Testis (tissue), 2 donors: ENCODE measurements at regions not wholly inside any gene's neighbourhood (a gene's known extent, or its start where the extent isn't known, plus 50 kb on each side); places are given as distances from the start of the nearest gene placed in this dataset.
A peak's percentile ranks its signal among the peaks of the same experiment; 100 is the strongest.

Experiments used
- DNase-seq: peaks from one replicate; pipeline ENCODE4 v3.0.0-alpha.2; 2019
- H3K27ac ChIP-seq, 2 donors: fragments of 200-600 bp; sonication (generic); one replicate each; pipeline ENCODE4 v1.5.1; 2019
- H3K27me3 ChIP-seq: fragments of 200-600 bp; sonication (generic); one replicate; pipeline ENCODE4 v1.5.1; 2019
- H3K36me3 ChIP-seq: fragments of 200-600 bp; sonication (generic); one replicate; pipeline ENCODE4 v1.5.1; 2017; ENCODE audit warnings: low read depth; ENCODE audit errors: missing control alignments
- H3K4me1 ChIP-seq: fragments of 200-600 bp; sonication (generic); one replicate; pipeline ENCODE4 v1.5.1; 2019
- H3K4me3 ChIP-seq, 2 donors: fragments of 200-600 bp; sonication (generic); one replicate each; pipeline ENCODE4 v1.5.1; 2017 to 2019
- H3K9me3 ChIP-seq: fragments of 200-600 bp; sonication (generic); one replicate; pipeline ENCODE4 v1.5.1; 2017
- POLR2A ChIP-seq: fragments of 450-650 bp; IDR thresholded peaks from one replicate; pipeline ENCODE4 v1.6.1; 2017; ENCODE audit warnings: antibody characterized with exemption, mild to moderate bottlenecking, moderate library complexity
- WGBS, 2 donors: methylation state at CpG; one replicate each; pipeline ENCODE4 v1.1.5; 2018; 5-methylcytosine and 5-hydroxymethylcytosine counted together
- intact Hi-C: fragments of 100-400 bp; cut with DNase I; formaldehyde crosslinking; loops from one replicate; pipeline ENCODE4 v1.15.1; 2023; ENCODE audit warnings: low total_unique reads
- TF ChIP-seq, protein P1 (sequence below), 3 experiments: fragments of 450-650 bp in 2 of 3; fragments of 200-600 bp in 1 of 3; sonication (generic) in 1 of 3; IDR thresholded peaks; one replicate each; pipeline ENCODE4 v1.5.1; 2016 to 2019; ENCODE audit warnings: antibody characterized with exemption in 3 of 3, mild to moderate bottlenecking in 2 of 3, moderate library complexity in 1 of 3

DNA sequence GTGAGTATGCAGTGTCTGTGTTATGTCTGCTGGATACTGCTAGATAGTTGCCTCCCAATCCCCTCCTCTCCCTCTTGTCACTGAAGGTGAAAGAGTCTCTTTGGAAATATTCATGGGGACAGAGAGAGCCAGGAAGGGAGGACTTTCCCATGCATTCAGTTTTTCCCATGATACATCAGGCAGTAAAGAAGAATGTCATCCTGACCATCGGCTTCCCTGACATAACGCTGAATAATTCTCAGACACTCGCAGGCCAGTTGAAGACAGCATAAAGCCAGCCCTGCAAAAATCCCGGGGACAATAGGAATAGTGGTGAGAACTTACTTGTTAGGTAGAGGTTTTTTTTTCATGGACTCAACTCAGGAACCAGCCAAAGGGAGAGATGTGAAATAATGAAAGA, 58.1 kb downstream of the KLF4 start:
- H3K27ac ChIP-seq: no peak overlapping the region
- WGBS, 2 donors: 87 to 91% methylated on average over 4 of the region's 4 CpGs

DNA sequence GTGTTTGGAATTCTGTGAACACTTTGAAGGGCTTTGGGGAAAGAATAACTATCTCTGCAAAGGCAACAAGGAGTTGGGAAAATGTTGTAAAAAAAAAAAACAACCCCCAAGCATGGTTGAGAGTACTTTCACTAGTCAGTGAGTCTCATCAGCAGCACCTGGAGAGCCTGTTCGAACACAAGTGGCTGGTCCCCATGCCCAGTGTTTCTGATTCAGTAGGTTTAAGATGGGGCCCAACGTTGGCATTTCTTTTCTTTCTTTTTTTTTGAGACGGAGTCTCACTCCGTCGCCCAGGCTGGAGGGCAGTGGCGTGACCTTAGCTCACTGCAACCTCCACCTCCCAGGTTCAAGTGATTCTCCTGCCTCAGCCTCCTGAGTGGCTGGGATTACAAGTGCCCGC, 59.5 kb downstream of the KLF4 start:
- no peaks in the 10 kb centered on the region for H3K36me3 ChIP-seq
- WGBS, 2 donors: 92 to 94% methylated on average over 7 of the region's 7 CpGs
- no peaks in the 10 kb centered on the region for H3K9me3 ChIP-seq
- no peak overlapping the region for H3K27ac ChIP-seq
- H3K4me3 ChIP-seq: no peak overlapping the region
- H3K27me3 ChIP-seq: no peaks in the 10 kb centered on the region
- H3K4me1 ChIP-seq: no peaks in the 10 kb centered on the region
- DNase-seq: no peak
- no peak for TF ChIP-seq POLR2A
- intact Hi-C loops: no loop called here

More for the DNA sequence above, 58.1 kb downstream of the KLF4 start:
- H3K27me3 ChIP-seq: no peaks in the 10 kb centered on the region
- no peak overlapping the region for H3K4me3 ChIP-seq
- intact Hi-C loops: no loop called here
- no peaks in the 10 kb centered on the region for H3K36me3 ChIP-seq
- TF ChIP-seq POLR2A: no peak
- TF ChIP-seq, protein P1, sequence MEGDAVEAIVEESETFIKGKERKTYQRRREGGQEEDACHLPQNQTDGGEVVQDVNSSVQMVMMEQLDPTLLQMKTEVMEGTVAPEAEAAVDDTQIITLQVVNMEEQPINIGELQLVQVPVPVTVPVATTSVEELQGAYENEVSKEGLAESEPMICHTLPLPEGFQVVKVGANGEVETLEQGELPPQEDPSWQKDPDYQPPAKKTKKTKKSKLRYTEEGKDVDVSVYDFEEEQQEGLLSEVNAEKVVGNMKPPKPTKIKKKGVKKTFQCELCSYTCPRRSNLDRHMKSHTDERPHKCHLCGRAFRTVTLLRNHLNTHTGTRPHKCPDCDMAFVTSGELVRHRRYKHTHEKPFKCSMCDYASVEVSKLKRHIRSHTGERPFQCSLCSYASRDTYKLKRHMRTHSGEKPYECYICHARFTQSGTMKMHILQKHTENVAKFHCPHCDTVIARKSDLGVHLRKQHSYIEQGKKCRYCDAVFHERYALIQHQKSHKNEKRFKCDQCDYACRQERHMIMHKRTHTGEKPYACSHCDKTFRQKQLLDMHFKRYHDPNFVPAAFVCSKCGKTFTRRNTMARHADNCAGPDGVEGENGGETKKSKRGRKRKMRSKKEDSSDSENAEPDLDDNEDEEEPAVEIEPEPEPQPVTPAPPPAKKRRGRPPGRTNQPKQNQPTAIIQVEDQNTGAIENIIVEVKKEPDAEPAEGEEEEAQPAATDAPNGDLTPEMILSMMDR (IDR thresholded peaks at IDR 0.05): no peak
- no peaks in the 10 kb centered on the region for H3K4me1 ChIP-seq
- no peak for DNase-seq
- no peaks in the 10 kb centered on the region for H3K9me3 ChIP-seq

DNA sequence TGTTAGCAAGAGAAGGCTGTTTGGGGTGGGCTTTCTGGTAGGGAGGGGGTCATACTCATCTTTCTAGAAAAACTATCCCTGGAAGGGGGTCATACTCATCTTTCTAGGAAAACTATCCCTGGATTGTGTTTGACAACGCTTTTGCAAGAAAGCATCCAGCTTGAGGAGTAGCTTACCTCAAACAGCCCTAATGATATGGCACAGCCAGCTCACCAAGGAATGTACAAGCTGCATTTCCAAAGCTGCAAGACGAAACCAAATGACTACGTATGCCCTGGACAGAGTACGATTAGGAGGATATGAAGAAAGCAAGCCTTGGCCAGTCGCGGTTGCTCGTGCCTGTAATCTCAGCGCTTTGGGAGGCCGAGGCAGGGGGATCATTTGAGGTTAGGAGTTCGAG, 63.4 kb downstream of the KLF4 start:
- 70 to 72% methylated on average over 10 of the region's 10 CpGs for WGBS, 2 donors
- H3K27me3 ChIP-seq: no peaks in the 10 kb centered on the region
- no peaks in the 10 kb centered on the region for H3K9me3 ChIP-seq
- intact Hi-C loops: no loop called here
- no peaks in the 10 kb centered on the region for H3K36me3 ChIP-seq
- H3K4me3 ChIP-seq: no peak overlapping the region
- H3K27ac ChIP-seq: no peak overlapping the region
- DNase-seq: no peak
- TF ChIP-seq, protein P1 (IDR thresholded peaks at IDR 0.05): no peak
- TF ChIP-seq POLR2A: no peak
- no peaks in the 10 kb centered on the region for H3K4me1 ChIP-seq

DNA sequence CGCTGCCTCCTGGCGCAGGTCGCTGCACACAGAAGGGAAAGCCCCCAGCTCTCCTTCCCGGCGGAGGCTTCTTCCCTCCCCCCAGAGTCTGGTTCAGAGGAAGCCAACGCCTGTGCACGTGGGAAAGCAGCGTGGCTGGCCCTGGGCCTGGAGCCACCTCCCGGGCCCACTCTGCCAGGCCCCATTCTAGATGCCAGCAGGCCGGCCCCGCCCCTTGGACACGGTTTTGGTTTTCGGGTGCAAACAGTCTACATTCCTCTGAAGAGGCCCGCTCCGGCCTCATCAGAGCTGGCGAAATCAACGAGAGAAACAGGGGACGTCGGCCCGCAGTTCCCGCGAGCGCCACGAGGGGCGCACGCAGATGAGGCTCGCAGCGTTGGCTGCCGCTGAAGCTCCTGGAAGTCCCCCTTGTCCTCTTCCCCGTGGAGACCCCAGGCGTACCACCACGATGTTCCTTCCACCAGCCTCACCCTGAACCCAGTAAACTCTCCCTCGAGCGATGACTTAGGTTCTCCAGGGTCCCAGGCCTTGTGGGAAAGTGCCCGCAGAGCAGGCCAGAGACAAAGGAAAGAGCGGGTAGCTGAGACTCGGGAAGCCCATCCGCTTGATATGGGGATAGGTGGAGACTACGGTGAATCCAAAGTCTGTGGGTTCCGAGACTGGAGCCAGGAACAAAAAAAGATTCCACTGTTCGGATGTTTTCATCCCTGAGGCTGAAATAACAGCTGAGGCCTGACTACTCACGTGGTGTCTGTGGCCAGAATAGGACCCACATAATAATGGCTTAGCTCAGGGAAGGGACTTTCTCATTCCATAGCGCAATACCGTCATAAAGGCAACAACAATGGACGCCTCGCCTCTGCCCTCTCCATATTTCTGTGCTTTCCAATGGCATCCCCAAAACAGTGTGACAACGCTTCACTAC, 64.2 kb downstream of the KLF4 start:
- no peak for TF ChIP-seq POLR2A
- TF ChIP-seq, protein P1 (IDR thresholded peaks at IDR 0.05): peak; percentile 87 to 98 (median 97)
- peak; percentile 88 for DNase-seq
- Histone ChIP-seq H3K9me3 (no peaks in the 10 kb centered on the region), H3K4me3 (peak overlapping the region; percentile 20 to 40), H3K4me1 (no peaks in the 10 kb centered on the region), H3K36me3 (no peaks in the 10 kb centered on the region), H3K27ac (peak overlapping the region; percentile 40 to 68), H3K27me3 (no peaks in the 10 kb centered on the region)
- WGBS, 2 donors: 23 to 28% methylated on average over 19 to 47 of the region's 47 CpGs
- intact Hi-C loops: no loop called here

DNA sequence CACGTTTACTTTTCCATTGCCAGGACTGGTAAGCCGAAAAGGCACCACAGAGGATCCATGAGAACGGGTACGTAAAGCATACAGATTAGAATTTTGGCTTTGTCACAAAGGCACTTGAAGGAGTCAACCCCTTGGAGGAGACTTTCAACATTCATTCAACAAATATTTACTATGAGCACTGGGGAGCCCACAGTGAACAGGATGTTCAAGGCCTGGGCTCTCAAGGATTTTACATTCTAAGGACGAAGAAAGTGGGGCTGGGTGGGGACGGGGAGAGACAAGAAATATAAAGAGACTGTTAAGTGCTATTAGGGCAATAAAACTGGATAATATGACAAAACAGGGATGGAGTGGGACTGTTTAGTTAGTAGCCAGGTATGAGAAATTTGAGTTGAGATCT, 66.0 kb downstream of the KLF4 start:
- H3K9me3 ChIP-seq: no peaks in the 10 kb centered on the region
- WGBS, 2 donors: 87 to 88% methylated on average over 6 of the region's 6 CpGs
- intact Hi-C loops: no loop called here
- no peak overlapping the region for H3K4me3 ChIP-seq
- H3K27me3 ChIP-seq: no peaks in the 10 kb centered on the region
- no peak overlapping the region for H3K27ac ChIP-seq
- no peaks in the 10 kb centered on the region for H3K4me1 ChIP-seq
- no peak for TF ChIP-seq POLR2A
- TF ChIP-seq, protein P1 (IDR thresholded peaks at IDR 0.05): no peak
- DNase-seq: no peak
- no peaks in the 10 kb centered on the region for H3K36me3 ChIP-seq
